Spleen (tissue), 11 donors: ENCODE measurements at regions not wholly inside any gene's neighbourhood (a gene's known extent, or its start where the extent isn't known, plus 50 kb on each side); places are given as distances from the start of the nearest gene placed in this dataset.

Source experiments
- DNase-seq: peaks from one replicate; pipeline ENCODE4 v3.0.0-alpha.2; 2020
- H3K27ac ChIP-seq, 8 donors: fragments of 200-600 bp; sonication (generic) in 7 of 8; 1 replicate in 4 of 8; 2 replicates in 4 of 8; pipeline versions ENCODE4 v1.5.0 to v1.8.0; 2016 to 2021; ENCODE audit warnings: inconsistent platforms in 4 of 8, mild to moderate bottlenecking in 4 of 8, moderate library complexity in 1 of 8
- H3K27me3 ChIP-seq, 7 donors: fragments of 200-600 bp; sonication (generic) in 6 of 7; replicated peaks in 1 of 7; 1 replicate in 4 of 7; 2 replicates in 3 of 7; pipeline versions ENCODE4 v1.5.0 to v1.8.0; 2016 to 2021; ENCODE audit warnings: inconsistent platforms in 3 of 7, mild to moderate bottlenecking in 1 of 7
- H3K36me3 ChIP-seq, 6 donors: fragments of 200-600 bp; sonication (generic) in 5 of 6; 1 replicate in 4 of 6; 2 replicates in 2 of 6; pipeline versions ENCODE4 v1.5.0 to v1.8.0; 2016 to 2021; ENCODE audit warnings: inconsistent platforms in 2 of 6
- H3K4me1 ChIP-seq, 6 donors: fragments of 200-600 bp; sonication (generic) in 5 of 6; 1 replicate in 3 of 6; 2 replicates in 3 of 6; pipeline versions ENCODE4 v1.5.0 to v1.8.0; 2016 to 2021; ENCODE audit warnings: inconsistent platforms in 3 of 6
- H3K4me3 ChIP-seq, 8 donors: fragments of 200-600 bp; sonication (generic) in 7 of 8; 1 replicate in 4 of 8; 2 replicates in 4 of 8; pipeline versions ENCODE4 v1.5.0 to v1.8.0; 2016 to 2021; ENCODE audit warnings: inconsistent platforms in 4 of 8, mild to moderate bottlenecking in 4 of 8, moderate library complexity in 2 of 8
- H3K9me3 ChIP-seq, 8 donors: fragments of 200-600 bp; sonication (generic) in 7 of 8; 1 replicate in 4 of 8; 2 replicates in 4 of 8; pipeline versions ENCODE4 v1.5.0 to v1.8.0; 2016 to 2021; ENCODE audit warnings: inconsistent platforms in 4 of 8
- CTCF ChIP-seq, 11 experiments: fragments of 200-600 bp in 7 of 11; fragments of 450-650 bp in 4 of 11; sonication (generic) in 4 of 11; IDR thresholded peaks in 8 of 11; conservative IDR thresholded peaks in 3 of 11; 1 replicate in 7 of 11; 2 replicates in 4 of 11; pipeline versions ENCODE4 v1.4.0 to v1.8.0; 2016 to 2021; ENCODE audit warnings: antibody characterized with exemption in 11 of 11, inconsistent platforms in 4 of 11, mild to moderate bottlenecking in 1 of 11
- POLR2A ChIP-seq, 3 donors: fragments of 450-650 bp; IDR thresholded peaks; one replicate each; pipeline ENCODE4 v1.5.1; 2017; ENCODE audit warnings: antibody characterized with exemption in 3 of 3, mild to moderate bottlenecking in 1 of 3
- POLR2AphosphoS5 ChIP-seq, 3 donors: sonication (generic); formaldehyde crosslinking; IDR thresholded peaks; one replicate each; pipeline ENCODE4 v1.5.1; 2017; ENCODE audit warnings: antibody characterized with exemption in 3 of 3
- WGBS, 5 donors: extraction: QIAGEN DNeasy Blood & Tissue Kit in 3 of 5; methylation state at CpG; one replicate each; pipeline versions ENCODE4 v1.1.5 to v1.1.7; 2013 to 2018; 5-methylcytosine and 5-hydroxymethylcytosine counted together
- intact Hi-C: fragments of 100-400 bp; cut with DNase I; formaldehyde crosslinking; loops from one replicate; pipeline ENCODE4 v1.15.0; 2023; ENCODE audit warnings: low total_unique reads
- donor health status: healthy with polysubstance abuse.
- donor health status: DM: no; HTN: no; CAD: no; lungs with moderate emphysema.
- donor health status: DM: no; HTN: no; CAD: no.
- donor health status: Bipolar disorder and iron deficiency.
- donor health status: healthy.
- donor health status: DM: no; HTN: no; CAD: no.
- donor health status: DM: yes; HTN: yes; CAD: no.

GRCh38 chr15:94747510-94747909 is 516.1 kb downstream of the MCTP2 start:
- DNase-seq: no peak
- 81 to 85% (median 85%) methylated on average over 3 of the region's 3 CpGs for WGBS, 5 donors
- no peak for TF ChIP-seq POLR2A (IDR thresholded peaks at IDR 0.05)
- no peak for TF ChIP-seq CTCF (IDR thresholded peaks at IDR 0.05 in 8 of 11, conservative IDR thresholded peaks at IDR 0.05 in 3 of 11)
- TF ChIP-seq POLR2AphosphoS5 (IDR thresholded peaks at IDR 0.05): no peak
- Histone ChIP-seq H3K27ac (no peak overlapping the region), H3K4me1 (peaks cover 0 to 4% (median 0%) of the 10 kb centered on the region in 6 donors), H3K4me3 (no peak overlapping the region), H3K27me3 (no peaks in the 10 kb centered on the region), H3K9me3 (peaks cover 0 to under 1% (median 0%) of the 10 kb centered on the region in 8 donors), H3K36me3 (no peaks in the 10 kb centered on the region)
- intact Hi-C loops: no loop called here

- no peak for DNase-seq
- H3K9me3 ChIP-seq: no peaks in the 10 kb centered on the region
- 76 to 86% (median 78%) methylated on average over 5 of the region's 5 CpGs for WGBS, 5 donors
- H3K4me3 ChIP-seq: no peak overlapping the region
- H3K36me3 ChIP-seq: no peaks in the 10 kb centered on the region
- no peak for TF ChIP-seq CTCF (IDR thresholded peaks at IDR 0.05 in 8 of 11, conservative IDR thresholded peaks at IDR 0.05 in 3 of 11)
- TF ChIP-seq POLR2A (IDR thresholded peaks at IDR 0.05): no peak
- TF ChIP-seq POLR2AphosphoS5 (IDR thresholded peaks at IDR 0.05): no peak
- H3K4me1 ChIP-seq: no peaks in the 10 kb centered on the region
- no peaks in the 10 kb centered on the region for H3K27me3 ChIP-seq
- H3K27ac ChIP-seq: no peak overlapping the region
- intact Hi-C loops: no loop called here
Measured at GRCh38 chr15:94749811-94750617, 518.7 kb downstream of the MCTP2 start.

- no peak for TF ChIP-seq POLR2AphosphoS5 (IDR thresholded peaks at IDR 0.05)
- TF ChIP-seq POLR2A (IDR thresholded peaks at IDR 0.05): no peak
- TF ChIP-seq CTCF (IDR thresholded peaks at IDR 0.05 in 8 of 11, conservative IDR thresholded peaks at IDR 0.05 in 3 of 11): no peak
- WGBS, 5 donors: 83 to 96% (median 93%) methylated on average over 2 of the region's 2 CpGs
- Histone ChIP-seq H3K4me1 (no peaks in the 10 kb centered on the region), H3K36me3 (no peaks in the 10 kb centered on the region), H3K27ac (no peak overlapping the region), H3K27me3 (no peaks in the 10 kb centered on the region), H3K4me3 (no peak overlapping the region), H3K9me3 (no peaks in the 10 kb centered on the region)
- DNase-seq: no peak
- intact Hi-C loops: no loop called here
Measured at GRCh38 chr15:94760348-94760747, 529.0 kb downstream of the MCTP2 start.

GRCh38 chr15:94761574-94761973 is 530.2 kb downstream of the MCTP2 start:
- 56 to 90% (median 86%) methylated on average over 1 of the region's 1 CpG for whole genome bisulfite sequencing, 5 donors
- no peak for TF ChIP-seq CTCF (IDR thresholded peaks at IDR 0.05 in 8 of 11, conservative IDR thresholded peaks at IDR 0.05 in 3 of 11)
- TF ChIP-seq POLR2A (IDR thresholded peaks at IDR 0.05): no peak
- TF ChIP-seq POLR2AphosphoS5 (IDR thresholded peaks at IDR 0.05): no peak
- Histone ChIP-seq H3K27ac (no peak overlapping the region), H3K36me3 (no peaks in the 10 kb centered on the region), H3K4me1 (no peaks in the 10 kb centered on the region), H3K9me3 (no peaks in the 10 kb centered on the region), H3K4me3 (no peak overlapping the region), H3K27me3 (no peaks in the 10 kb centered on the region)
- DNase-seq: no peak
- intact Hi-C loops: no loop called here
